Sigmoid colon (tissue), 4 donors: ENCODE measurements at regions not wholly inside any gene's neighbourhood (a gene's known extent, or its start where the extent isn't known, plus 50 kb on each side); places are given as distances from the start of the nearest gene placed in this dataset.

Experiments
- CTCF ChIP-seq, 4 experiments: fragments of 450-650 bp in 3 of 4; fragments of 200-600 bp in 1 of 4; IDR thresholded peaks; one replicate each; pipeline ENCODE4 v1.5.1; 2016 to 2019; ENCODE audit warnings: antibody characterized with exemption in 4 of 4, mild to moderate bottlenecking in 3 of 4, moderate library complexity in 2 of 4
- EP300 ChIP-seq, 4 donors: sonication (generic); formaldehyde crosslinking; IDR thresholded peaks; one replicate each; pipeline ENCODE4 v1.6.1; 2017; ENCODE audit warnings: antibody characterized with exemption in 4 of 4
- POLR2A ChIP-seq, 2 donors: fragments of 450-650 bp; IDR thresholded peaks; one replicate each; pipeline ENCODE4 v1.6.1; 2016; ENCODE audit warnings: antibody characterized with exemption in 2 of 2, mild to moderate bottlenecking in 2 of 2, moderate library complexity in 2 of 2
- POLR2AphosphoS5 ChIP-seq, 4 donors: sonication (generic); formaldehyde crosslinking; IDR thresholded peaks; one replicate each; pipeline ENCODE4 v1.6.1; 2017; ENCODE audit warnings: antibody characterized with exemption in 4 of 4

- no peak for TF ChIP-seq CTCF (IDR thresholded peaks at IDR 0.05)
- TF ChIP-seq POLR2AphosphoS5 (IDR thresholded peaks at IDR 0.05) = no peak
- no peak for TF ChIP-seq EP300 (IDR thresholded peaks at IDR 0.05)
- TF ChIP-seq POLR2A (IDR thresholded peaks at IDR 0.05) = no peak
Measured at GRCh38 chr7:54116956-54117355, 425.2 kb upstream of the VSTM2A start.
